ENCODE measurements at regions not wholly inside any gene's neighbourhood (a gene's known extent, or its start where the extent isn't known, plus 50 kb on each side); places are given as distances from the start of the nearest gene placed in this dataset.
A peak's percentile ranks its signal among the peaks of the same experiment; 100 is the strongest.

DNA sequence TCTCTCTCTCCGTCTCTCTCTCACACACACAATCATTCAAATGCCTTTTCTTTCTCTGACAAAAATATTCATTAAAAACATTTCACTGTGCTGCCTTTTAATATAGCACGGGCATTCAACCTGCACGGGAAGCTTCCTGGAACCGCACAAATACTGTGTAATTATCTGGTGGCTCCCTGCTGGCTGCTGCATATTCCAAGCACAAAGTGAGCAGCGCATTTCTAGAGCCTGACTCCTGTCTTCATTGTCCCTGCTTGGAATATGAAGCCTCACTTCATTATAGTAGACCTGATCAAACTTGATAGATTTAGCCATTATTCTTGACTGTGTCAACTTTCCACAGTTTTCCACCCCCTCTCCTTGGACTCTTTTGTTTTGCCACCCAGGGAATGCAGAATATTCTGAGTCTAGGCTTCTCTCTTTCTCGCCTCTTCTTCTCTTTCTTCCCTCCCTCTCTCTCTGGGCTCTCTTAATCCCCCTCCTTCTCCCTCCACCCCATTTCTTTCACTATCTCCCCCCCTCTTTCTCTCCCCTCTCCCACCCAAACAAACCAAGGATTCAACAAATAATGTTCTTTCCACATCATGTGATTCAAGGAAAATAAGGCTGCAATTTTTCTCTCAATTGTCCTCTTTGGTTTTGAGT lies 672.1 kb upstream of the FANCL start:
- no peak for DNase-seq (ENCODE audit: low read depth)

DNA sequence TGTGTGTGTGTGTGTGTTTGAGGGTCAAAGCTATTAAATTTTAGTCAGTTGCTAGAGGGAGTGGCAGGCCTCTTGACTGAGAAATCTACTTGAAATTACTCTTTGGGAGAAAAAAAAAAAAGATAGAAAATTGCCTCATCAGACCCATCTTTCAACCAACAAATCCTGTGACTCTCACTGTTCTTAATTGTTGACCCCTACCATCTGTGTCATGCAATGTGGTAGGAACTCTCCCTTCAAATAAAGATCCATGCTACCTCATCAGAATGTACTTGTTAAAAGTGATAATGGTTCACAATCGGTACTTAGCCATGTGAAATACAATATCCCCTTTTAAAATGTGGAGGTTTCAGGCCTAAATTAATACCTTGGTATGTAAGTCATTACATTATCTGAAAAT lies 670.8 kb upstream of the FANCL start:
- DNase-seq (ENCODE audit: low read depth), result no peak

DNA sequence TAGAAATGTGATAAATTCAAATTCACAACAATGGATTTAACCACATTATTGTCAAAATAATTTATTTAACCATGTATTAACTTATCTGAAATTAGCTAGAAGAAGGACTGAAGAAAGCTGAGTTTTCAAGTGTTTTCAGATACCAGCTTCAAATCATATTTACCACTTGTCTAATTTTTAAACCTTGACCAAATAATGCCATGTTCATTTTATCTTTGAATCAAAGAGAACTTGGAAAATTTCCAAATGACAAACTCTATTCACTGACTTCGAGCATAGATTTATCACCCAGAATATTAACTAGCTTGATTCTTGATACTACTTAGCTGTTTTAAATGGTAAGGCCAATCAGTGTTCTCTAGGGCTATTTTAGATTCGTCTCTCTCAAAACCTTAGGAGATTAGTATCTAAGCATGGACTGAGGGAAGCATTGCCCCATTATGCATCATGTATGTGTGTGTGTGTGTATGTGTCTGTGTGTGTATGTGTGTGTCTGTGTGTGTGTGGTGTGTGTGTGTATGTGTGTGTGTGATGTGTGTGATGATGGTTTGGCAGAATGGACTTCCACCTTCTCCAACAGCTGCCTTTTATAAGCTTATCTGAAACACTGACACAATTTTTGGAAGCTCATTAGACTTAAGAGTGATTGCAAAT lies 667.5 kb upstream of the FANCL start:
- no peak for DNase-seq (ENCODE audit: low read depth)

DNA sequence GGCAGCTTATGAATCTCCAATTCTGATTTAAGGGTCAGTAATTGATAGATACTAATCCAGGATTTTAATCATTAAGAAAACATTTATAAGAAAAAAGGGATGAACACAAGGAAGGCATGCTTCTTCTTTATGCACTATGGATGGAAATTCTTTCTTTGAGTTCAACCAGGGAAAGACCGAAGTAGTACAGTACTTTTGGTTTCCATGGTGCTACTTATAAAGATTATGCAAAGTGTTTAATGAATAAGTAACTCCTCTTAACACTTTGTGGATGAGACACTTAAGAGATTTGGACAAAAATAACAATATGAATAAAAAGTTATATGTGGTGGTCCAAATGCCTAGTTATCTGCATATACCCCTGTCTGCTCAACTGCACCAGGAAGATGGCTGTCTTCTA lies 666.5 kb upstream of the FANCL start:
- no peak for DNase-seq (ENCODE audit: low read depth)

DNA sequence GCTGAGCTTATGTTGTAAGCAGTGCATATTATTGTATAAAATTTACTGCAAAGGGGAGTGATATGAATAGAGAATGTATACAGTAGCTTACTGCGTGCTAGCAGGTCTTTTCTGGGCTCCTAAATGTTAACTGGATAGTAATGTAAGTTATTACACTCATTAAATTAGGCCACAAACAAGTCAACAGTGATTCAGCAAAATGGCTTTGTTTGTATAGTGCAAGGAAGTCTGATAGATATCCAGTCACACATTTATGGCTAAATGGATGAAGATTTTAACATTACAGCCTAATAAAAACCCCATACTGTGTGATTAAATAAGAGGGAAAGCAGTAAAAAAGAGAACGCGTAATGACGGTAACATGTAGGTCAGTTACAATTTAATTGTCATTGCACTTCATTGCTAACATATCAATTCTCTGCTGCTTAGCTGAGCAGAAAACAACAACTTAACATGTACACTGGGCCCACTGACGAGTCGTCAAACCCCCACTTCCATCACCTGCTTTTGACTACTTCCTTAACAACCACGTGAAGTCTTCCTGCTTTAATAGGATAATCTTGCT lies 665.0 kb upstream of the FANCL start:
- DNase-seq (ENCODE audit: low read depth), result no peak

DNA sequence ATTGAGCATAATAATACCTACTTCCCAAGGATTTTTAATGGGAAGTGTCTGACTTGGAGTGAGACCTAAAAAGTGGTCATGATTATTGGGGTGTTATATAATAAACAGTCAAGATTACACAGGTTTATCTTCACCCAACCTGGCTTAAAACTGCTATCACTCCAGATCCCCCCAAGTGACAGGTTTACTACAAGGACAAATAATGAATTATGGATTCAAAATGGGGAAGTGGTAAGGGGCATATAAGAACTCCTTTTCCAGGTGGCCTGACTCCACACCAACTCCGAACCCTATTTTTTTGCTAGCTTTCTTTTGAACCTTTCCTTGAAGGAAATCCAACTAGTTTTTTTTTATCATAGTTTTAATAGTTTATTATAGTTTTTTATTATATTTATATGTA lies 663.0 kb upstream of the FANCL start:
- no peak for DNase-seq (ENCODE audit: low read depth)

DNA sequence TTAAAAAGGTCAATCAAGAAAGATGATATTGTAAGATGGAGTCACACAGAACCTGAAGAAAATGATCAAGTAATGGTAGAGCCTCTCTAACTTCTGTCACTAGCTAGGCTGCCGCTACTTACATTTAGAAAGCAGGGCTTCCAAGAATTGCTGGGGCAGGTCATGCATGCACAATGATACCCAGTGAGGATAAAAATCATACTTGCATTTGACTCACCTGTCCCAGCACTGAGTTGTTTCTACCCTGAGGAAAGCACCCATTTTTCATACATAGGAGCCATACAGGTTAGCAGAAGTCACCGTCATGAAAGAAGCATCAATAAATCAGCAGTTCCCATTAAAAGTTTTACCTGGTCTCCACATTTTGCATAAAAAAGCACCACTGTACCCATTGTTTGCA lies 662.3 kb upstream of the FANCL start:
- DNase-seq (ENCODE audit: low read depth), result no peak

DNA sequence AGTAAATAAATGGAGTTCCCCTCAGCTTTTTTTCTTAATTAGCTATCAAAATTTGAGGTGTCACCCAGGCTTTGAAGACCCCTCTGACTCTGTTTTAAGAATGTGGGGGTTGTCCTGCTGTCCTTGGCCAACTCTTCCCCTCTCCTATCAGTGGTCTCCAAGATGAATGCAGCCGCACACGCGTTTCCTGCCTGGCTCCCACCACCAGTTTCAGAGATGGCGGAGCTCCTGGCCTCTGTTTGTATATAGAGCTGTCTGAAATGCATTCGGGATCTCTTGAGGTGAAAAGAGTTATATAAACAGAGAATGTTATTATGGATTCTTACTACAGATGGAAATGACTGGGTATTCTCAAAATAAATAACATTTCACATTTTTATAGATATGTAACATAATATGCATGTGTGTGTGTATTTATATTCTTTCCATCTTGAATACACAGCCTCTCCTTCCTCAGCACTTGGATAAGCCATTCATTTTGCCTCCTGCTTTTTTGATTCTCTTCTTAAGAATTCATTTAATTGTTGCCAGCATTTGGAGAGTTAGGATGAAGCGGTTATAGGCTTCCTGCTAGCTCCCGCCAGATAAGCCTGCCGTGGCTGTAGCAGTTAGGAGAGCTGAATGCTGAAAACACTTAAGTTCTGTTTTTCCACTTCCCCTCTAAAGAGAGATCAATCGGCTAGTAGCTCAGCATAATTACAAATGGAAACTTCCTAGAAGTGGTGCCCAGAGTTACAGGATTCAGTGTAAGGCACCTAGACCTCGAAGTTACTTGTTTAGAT lies 659.3 kb upstream of the FANCL start:
- DNase-seq (ENCODE audit: low read depth), result no peak

DNA sequence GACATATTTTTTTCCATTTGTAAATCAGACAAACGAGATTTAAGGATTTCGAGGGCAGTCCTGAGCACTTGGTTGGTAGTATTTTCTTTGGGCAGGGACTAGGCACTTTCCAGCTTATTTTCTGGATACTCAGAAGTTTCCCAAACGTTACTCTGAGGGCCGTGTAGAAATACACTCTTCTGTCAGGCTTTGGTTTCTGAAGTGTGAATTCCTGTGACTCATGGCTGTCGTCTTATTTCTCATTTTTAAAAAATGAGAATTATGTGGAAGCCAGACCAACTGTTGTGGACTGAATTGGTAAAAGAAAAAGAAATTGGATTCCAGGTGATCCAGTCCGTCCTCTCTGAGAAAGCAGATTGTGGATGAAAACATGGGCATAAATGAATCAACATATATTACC lies 658.6 kb upstream of the FANCL start:
- no peak for DNase-seq (ENCODE audit: low read depth)

DNA sequence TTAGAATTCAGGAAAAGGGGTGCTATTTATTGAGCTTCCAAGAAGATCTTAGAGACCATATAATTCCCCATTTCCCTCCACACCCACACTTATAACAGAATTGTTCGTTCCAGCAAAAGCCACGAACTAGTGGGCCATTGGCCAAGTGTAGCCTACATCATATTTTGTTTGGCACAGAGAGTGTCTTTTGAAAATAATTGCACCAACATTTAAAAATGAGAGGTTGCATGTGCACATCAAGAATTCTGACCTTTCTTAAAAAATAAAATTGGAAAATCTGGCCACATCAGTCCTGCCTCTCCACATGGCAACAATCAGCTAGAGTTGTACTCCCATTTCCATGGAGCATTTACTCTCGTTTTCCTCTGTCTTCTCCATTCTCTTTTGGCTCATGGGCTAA lies 655.5 kb upstream of the FANCL start:
- DNase-seq (ENCODE audit: low read depth), result no peak

DNA sequence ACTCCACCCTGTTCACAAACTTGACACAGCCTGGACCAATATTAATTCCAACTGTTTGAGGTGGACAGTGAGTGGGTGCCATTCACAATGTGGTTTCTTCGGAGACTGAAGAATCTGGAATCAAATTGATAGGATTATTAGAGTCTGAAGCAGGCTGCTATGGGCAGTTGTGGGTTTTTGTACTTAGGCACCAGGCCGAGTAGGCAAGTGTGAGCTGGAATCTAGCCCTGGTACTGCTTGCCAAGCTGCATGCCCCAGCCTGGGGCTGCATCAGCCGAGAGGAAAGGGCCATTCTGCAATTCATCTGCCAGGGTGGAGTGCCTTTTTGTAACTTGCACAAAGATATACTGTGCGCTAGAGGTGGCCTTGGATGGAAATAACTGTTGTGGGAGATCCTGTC lies 654.7 kb upstream of the FANCL start:
- DNase-seq (ENCODE audit: low read depth), result no peak

DNA sequence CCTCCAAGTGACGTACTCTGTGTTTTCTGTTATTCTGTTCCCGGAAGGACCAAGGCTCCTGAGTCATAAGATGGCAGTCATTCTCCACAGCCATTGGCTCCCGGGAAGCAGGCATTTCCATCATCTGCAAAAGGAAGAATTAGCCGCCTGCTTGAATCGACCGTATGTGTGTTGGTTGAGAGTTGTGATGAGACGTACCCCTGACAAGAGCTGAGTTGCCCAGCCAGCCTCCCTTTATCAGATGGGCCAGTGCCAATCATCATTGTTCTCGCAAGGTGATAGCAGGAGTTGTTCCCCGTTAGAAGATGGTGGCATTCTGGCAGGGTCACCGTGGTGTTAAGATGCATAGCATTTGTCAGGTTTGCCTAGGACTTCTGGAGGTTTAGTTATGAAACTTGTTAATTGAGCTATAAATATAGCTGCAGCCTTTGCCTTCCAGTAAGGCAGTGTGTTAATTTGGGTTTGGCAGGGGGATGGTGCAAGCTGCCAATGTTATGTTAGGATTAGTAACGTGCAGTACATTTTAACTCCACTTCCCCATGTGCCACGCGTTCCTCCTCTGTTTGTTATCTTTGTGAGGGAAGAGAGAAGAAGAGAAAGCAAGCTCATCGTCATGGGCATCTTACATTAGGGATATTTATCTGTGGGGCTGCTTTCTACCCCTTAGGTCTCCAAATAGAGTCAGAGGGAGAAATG lies 652.7 kb upstream of the FANCL start:
- DNase-seq (ENCODE audit: low read depth), result peak; percentile 49

DNA sequence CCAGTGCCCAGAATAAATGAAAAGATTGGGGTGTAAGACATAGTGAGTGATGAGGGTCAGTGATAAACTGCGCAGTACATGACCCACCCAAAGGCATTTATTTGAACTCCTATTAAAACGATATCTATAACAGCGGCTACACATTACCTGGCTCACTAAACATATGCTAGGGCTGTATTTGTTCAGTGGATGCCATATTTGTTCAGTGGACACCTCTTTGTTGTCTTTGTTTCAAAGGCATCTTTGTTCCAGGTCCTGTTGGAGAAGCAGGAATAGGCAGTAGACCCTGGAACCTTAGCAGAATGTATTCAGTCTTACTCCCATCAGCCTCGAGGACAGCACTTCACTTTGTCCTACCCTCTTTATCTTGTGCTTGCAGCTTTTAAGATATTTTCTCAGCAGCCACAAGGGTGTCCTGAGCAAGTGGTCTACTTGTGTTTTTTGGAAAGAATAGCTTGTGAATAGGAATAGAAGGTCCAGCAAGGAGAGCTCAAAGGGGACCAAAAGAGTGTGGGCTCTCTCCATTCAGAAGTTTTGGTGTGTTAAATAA lies 650.8 kb upstream of the FANCL start:
- DNase-seq (ENCODE audit: low read depth), result no peak

DNA sequence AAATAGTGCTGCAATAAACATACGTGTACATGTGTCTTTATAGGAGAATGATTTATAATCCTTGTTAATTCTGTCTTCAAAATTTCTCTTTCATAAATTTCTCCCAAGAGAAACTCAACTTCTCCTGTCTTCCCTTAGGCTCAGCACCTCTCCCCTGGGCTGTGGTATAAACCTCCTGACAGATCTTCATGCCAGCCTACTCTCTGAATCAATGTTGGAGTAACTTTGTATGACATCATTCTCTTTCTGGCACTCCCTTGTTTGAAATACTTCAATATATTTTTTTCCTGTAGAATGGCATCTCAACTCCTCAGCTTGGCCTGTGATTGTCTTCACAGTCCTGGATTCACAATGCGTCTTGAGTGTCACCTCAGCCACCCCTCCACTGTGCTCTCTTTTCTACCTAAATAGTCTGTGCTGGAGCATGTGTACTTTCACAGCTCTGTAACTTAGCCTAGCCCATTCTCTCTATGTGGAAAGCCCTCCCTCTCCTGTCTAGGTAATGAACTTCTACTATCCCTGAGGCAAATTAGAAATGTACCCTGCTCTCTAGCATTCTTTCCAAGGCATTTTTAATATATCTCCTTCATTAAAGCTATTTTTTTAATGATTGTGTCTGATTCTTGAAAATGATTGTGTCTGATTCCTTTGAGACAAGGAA lies 649.9 kb upstream of the FANCL start:
- no peak for DNase-seq (ENCODE audit: low read depth)

DNA sequence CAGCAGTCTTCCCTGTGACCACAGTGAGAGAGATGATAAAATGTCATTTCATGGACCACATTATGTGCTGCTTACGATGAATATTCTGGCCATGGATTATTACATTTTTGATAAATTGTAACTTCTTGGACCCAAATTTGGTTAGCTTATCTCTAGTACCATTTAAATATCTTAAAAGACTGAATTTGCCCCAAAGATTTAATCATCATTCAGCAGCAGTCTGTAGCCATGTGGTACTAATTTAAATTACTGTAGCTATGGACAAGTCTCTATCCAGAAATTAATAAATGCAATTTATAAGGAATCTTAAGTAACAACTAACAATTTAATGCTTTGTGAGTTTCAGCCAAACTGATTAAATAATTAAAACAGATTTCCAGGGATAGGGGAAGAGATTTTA lies 644.9 kb upstream of the FANCL start:
- DNase-seq (ENCODE audit: low read depth), result no peak

DNA sequence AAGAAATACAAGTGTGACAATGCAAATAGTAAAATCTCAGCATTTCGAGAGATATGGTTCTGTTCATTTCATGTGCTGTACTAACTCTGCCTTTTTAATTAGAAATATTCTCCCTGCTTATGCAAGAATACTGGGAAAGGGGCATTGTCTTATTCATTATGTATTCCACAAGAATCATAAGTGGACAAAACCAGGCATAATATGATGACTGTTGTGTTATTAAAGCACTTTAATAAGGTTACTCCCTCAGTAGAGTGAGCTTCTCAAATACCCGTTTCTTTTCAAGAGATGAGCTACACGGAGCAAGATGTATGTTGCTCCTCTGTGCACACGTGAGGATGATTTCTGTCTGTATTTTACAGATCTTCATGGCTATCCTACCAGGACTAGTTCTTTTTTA lies 638.7 kb upstream of the FANCL start:
- DNase-seq (ENCODE audit: low read depth), result no peak

DNA sequence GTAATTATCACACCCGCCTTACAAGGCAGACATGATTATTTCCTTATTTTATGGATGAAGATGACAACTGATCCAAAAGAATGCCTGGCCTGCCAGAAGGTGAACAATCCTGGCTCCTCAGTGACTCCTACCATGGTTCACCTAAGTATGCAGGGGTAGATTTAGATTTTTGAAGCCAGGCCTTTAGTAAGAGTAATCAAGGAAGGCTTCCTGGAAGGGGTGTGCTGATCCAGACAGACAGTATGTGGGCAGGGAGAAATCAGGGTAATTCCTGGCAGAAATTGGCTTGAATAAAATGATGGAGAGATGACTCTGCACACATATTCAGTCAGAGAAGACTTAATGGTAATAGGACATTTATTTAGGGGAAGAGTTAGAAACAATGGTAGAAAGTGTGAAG lies 637.7 kb upstream of the FANCL start:
- DNase-seq (ENCODE audit: low read depth), result no peak

DNA sequence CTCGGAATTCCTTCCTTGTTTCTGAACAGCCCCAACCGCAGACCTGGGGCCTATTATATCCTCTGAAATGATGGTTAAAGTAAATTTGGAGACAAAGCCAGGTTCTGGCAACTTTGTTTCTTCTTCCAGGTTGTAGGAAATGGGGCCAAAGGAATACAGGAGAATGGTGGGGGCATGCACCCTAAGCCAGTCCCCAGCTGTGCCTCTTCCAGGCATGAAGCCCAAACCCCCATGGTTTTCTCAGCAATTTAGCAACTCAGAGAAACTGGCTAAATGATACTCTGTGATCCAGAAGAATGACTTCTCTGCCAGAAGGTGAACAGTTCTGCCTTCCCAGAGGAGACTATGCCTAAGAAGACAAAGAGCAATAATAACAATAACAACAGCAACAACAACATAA lies 635.0 kb upstream of the FANCL start:
- DNase-seq (ENCODE audit: low read depth), result no peak

DNA sequence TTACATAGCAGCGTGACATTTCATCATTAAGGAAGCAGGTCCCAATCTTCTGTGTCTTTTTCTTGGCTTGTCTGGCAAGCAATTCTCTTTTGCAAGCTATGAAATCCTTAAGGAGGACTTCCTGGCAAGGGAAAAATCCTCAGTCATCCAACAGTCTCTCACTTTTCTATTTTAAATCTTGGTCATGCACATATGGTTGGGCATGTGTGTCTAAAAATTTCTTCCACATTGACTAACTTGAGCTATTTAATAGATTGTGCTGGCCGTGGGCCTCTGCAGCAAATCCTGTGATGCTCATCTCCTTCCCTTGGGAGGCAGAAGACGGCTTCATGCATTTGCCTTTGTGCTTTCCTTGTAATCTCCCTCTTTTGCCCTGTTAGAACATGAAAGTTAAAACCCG lies 634.3 kb upstream of the FANCL start:
- no peak for DNase-seq (ENCODE audit: low read depth)

DNA sequence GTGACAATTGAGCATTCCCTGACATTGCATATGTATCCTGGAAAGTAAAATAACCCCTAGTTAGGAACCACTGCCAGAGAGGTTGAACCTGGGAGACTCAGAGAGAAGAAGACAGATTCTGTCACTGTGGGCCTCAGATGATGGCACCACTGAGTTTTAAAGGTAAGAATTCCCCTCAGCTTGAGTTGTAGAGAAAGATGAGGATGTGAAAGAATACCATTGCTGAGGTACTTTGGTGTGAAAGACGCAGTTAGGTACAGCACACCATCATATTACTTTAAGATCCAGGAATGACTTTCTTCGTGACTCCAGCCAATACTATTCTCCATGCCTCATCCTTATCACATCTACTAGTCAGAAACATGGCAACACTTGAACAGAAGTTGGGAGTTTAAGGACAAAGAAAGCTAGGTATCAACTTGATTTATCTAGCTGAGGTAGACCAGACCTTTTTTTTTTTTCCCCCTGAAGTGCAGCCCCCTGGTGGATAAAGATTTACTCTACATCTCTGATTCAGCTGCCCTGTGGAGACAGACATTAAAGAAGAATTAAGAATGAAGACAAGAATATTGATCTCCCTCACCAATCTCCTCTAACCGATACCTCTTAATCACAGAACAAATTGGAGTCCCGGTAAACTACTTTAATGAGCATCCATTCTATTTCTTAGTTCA lies 630.5 kb upstream of the FANCL start:
- no peak for DNase-seq (ENCODE audit: low read depth)

DNA sequence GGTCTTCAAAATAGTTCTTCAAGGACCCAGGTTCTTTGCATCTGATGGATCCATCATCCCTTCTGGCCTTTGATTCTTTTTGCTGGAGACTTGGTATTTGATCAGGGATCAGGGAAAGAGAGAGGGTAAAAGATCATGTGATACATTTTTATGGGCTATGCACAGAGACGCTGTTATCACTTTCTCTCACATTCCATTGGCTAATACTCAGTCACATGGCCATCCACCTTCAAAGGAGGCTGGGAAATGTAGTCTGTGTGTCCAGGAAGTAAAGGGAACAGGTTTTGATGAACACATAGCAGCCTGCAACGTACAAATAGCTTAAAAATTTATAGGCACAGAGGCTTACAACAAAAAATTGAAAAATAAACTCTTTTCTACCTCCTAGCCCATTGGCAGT lies 629.6 kb upstream of the FANCL start:
- DNase-seq (ENCODE audit: low read depth), result no peak
